Fibroblast of lung (primary cell): ENCODE measurements at regions not wholly inside any gene's neighbourhood (a gene's known extent, or its start where the extent isn't known, plus 50 kb on each side); places are given as distances from the start of the nearest gene placed in this dataset.

Experiments
- DNase-seq, 2 donors: peaks; one replicate each; pipeline versions ENCODE4 v3.0.0 to v3.0.0-alpha.2; 2010; ENCODE audit warnings: low read depth in 2 of 2
- H2AFZ ChIP-seq: 2 replicates; pipeline ENCODE4 v1.5.1; 2012; ENCODE audit warnings: low read length, control low read depth, inconsistent platforms
- H3K27ac ChIP-seq: 2 replicates; pipeline ENCODE4 v1.5.1; 2011; ENCODE audit warnings: low read length, control low read depth; ENCODE audit not compliant: insufficient read depth
- H3K27me3 ChIP-seq: 2 replicates; pipeline ENCODE4 v1.5.1; 2011; ENCODE audit warnings: mild to moderate bottlenecking, low read length; ENCODE audit not compliant: control insufficient read depth, insufficient read depth
- H3K36me3 ChIP-seq: 2 replicates; pipeline ENCODE4 v1.5.1; 2011; ENCODE audit warnings: low read length; ENCODE audit not compliant: control insufficient read depth, insufficient read depth
- H3K4me1 ChIP-seq: 2 replicates; pipeline ENCODE4 v1.5.1; 2011; ENCODE audit warnings: low read length; ENCODE audit not compliant: control insufficient read depth, insufficient read depth; ENCODE audit errors: extremely low read depth
- H3K4me2 ChIP-seq: 2 replicates; pipeline ENCODE4 v1.5.1; 2011; ENCODE audit warnings: low read length, control low read depth; ENCODE audit not compliant: insufficient read depth; ENCODE audit errors: extremely low read depth
- H3K4me3 ChIP-seq, 4 experiments: fragments of 200-600 bp in 1 of 4; sonication (generic) in 1 of 4; replicated peaks in 1 of 4; 2 replicates each; pipeline ENCODE4 v1.5.1; 2011 to 2016; ENCODE audit warnings: low read length in 4 of 4, low read depth in 3 of 4, mild to moderate bottlenecking in 3 of 4, control low read depth in 2 of 4, inconsistent platforms in 1 of 4, mixed read lengths in 1 of 4; ENCODE audit not compliant: insufficient read depth in 1 of 4; ENCODE audit errors: control extremely low read depth in 1 of 4
- H3K79me2 ChIP-seq: 2 replicates; pipeline ENCODE4 v1.5.1; 2012; ENCODE audit warnings: mild to moderate bottlenecking, low read length, inconsistent platforms; ENCODE audit not compliant: control insufficient read depth, insufficient read depth
- H3K9ac ChIP-seq: 2 replicates; pipeline ENCODE4 v1.5.1; 2011; ENCODE audit warnings: mild to moderate bottlenecking, low read length, control low read depth; ENCODE audit not compliant: insufficient read depth
- H3K9me3 ChIP-seq: 2 replicates; pipeline ENCODE4 v1.5.1; 2012; ENCODE audit warnings: low read depth, low read length; ENCODE audit not compliant: control insufficient read depth, insufficient read depth
- H4K20me1 ChIP-seq: 2 replicates; pipeline ENCODE4 v1.5.1; 2011; ENCODE audit warnings: low read length; ENCODE audit not compliant: control insufficient read depth, insufficient read depth; ENCODE audit errors: extremely low read depth
- CTCF ChIP-seq, 2 donors: IDR thresholded peaks in 1 of 2; conservative IDR thresholded peaks in 1 of 2; 1 replicate in 1 of 2; 2 replicates in 1 of 2; pipeline ENCODE4 v1.5.1; 2011 to 2012; ENCODE audit warnings: low read length in 2 of 2, control low read depth in 1 of 2, inconsistent platforms in 1 of 2, low read depth in 1 of 2, mild to moderate bottlenecking in 1 of 2
- EZH2 ChIP-seq: IDR thresholded peaks from 2 replicates; pipeline ENCODE4 v1.5.1; 2012; ENCODE audit warnings: low read length, control low read depth, mild to moderate bottlenecking; ENCODE audit errors: missing control alignments

GRCh38 chr4:155545456-155545855, 121.2 kb upstream of the GUCY1A1 start:
- no peaks in the 10 kb centered on the region for H4K20me1 ChIP-seq
- no peak overlapping the region for H3K4me2 ChIP-seq
- H3K27me3 ChIP-seq: no peaks in the 10 kb centered on the region
- no peak overlapping the region for H3K4me3 ChIP-seq
- H3K79me2 ChIP-seq: no peaks in the 10 kb centered on the region
- H3K36me3 ChIP-seq: no peaks in the 10 kb centered on the region
- no peak overlapping the region for H3K27ac ChIP-seq
- no peak for TF ChIP-seq CTCF (conservative IDR thresholded peaks at IDR 0.05 in 1 of 2, IDR thresholded peaks at IDR 0.05 in 1 of 2; ENCODE audit: low read depth in 1 of 2, low read length in 2 of 2)
- no peak for TF ChIP-seq EZH2
- H3K9me3 ChIP-seq: no peaks in the 10 kb centered on the region
- no peak overlapping the region for H2AFZ ChIP-seq
- DNase-seq: no peak
- H3K9ac ChIP-seq: no peak overlapping the region
- H3K4me1 ChIP-seq: no peaks in the 10 kb centered on the region

GRCh38 chr4:155544547-155544946, 122.1 kb upstream of the GUCY1A1 start:
- H3K36me3 ChIP-seq: no peaks in the 10 kb centered on the region
- H3K9me3 ChIP-seq: no peaks in the 10 kb centered on the region

GRCh38 chr4:155543126-155543765, 123.4 kb upstream of the GUCY1A1 start:
- no peaks in the 10 kb centered on the region for H4K20me1 ChIP-seq
- H3K36me3 ChIP-seq: no peaks in the 10 kb centered on the region
- H2AFZ ChIP-seq: peak overlapping the region; percentile 71
- TF ChIP-seq CTCF (conservative IDR thresholded peaks at IDR 0.05 in 1 of 2, IDR thresholded peaks at IDR 0.05 in 1 of 2; ENCODE audit: low read depth in 1 of 2, low read length in 2 of 2): no peak
- no peak for TF ChIP-seq EZH2
- H3K27me3 ChIP-seq: no peaks in the 10 kb centered on the region
- DNase-seq: peak; percentile 57 to 68
- no peak overlapping the region for H3K27ac ChIP-seq
- no peak overlapping the region for H3K4me2 ChIP-seq
- no peaks in the 10 kb centered on the region for H3K4me1 ChIP-seq
- H3K9me3 ChIP-seq: no peaks in the 10 kb centered on the region
- H3K9ac ChIP-seq: no peak overlapping the region
- no peak overlapping the region for H3K4me3 ChIP-seq
- no peaks in the 10 kb centered on the region for H3K79me2 ChIP-seq

More at GRCh38 chr4:155544547-155544946, 122.1 kb upstream of the GUCY1A1 start:
- Histone ChIP-seq H3K4me3 (no peak overlapping the region), H3K79me2 (no peaks in the 10 kb centered on the region), H4K20me1 (no peaks in the 10 kb centered on the region), H3K4me2 (no peak overlapping the region), H3K4me1 (no peaks in the 10 kb centered on the region), H3K27ac (no peak overlapping the region), H3K9ac (no peak overlapping the region), H3K27me3 (no peaks in the 10 kb centered on the region), H2AFZ (no peak overlapping the region)
- no peak for DNase-seq
- TF ChIP-seq EZH2 (no peak), CTCF (conservative IDR thresholded peaks at IDR 0.05 in 1 of 2, IDR thresholded peaks at IDR 0.05 in 1 of 2; ENCODE audit: low read depth in 1 of 2, low read length in 2 of 2) (no peak)
